ENCODE measurements at regions not wholly inside any gene's neighbourhood (a gene's known extent, or its start where the extent isn't known, plus 50 kb on each side); places are given as distances from the start of the nearest gene placed in this dataset.

DNA sequence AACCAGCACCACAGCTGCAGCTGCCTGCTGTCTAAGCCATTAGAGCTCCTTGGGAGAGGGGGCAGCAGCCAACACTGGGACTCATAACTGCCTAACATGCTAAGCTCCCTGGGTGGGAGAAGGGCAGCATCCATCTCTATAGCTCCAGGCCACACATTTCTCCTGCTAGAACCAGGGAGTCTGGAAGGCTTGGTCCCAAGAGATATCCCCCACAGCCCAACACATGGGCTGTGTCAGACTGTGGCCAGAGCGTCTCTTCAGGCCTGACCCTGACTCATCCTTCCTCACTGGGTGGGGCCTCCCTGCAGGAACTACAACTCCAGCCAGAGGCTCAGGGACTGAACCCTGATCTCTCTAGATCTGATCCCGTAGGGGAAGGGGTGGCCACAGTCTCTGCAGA is 411.1 kb downstream of the HDGFL1 start:
- TF ChIP-seq ZNF317 (CRISPR knock-in tag; IDR thresholded peaks at IDR 0.05), result no peak
- no peak for TF ChIP-seq ZNF20 (CRISPR knock-in tag; IDR thresholded peaks at IDR 0.05)
- TF ChIP-seq, protein P1, sequence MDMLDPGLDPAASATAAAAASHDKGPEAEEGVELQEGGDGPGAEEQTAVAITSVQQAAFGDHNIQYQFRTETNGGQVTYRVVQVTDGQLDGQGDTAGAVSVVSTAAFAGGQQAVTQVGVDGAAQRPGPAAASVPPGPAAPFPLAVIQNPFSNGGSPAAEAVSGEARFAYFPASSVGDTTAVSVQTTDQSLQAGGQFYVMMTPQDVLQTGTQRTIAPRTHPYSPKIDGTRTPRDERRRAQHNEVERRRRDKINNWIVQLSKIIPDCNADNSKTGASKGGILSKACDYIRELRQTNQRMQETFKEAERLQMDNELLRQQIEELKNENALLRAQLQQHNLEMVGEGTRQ (IDR thresholded peaks at IDR 0.05; ENCODE audit: low read depth, low read length), result no peak
- TF ChIP-seq, protein P1 (CRISPR knock-in tag; IDR thresholded peaks at IDR 0.05; ENCODE audit: borderline replicate concordance), result no peak
- TF ChIP-seq, protein P2, sequence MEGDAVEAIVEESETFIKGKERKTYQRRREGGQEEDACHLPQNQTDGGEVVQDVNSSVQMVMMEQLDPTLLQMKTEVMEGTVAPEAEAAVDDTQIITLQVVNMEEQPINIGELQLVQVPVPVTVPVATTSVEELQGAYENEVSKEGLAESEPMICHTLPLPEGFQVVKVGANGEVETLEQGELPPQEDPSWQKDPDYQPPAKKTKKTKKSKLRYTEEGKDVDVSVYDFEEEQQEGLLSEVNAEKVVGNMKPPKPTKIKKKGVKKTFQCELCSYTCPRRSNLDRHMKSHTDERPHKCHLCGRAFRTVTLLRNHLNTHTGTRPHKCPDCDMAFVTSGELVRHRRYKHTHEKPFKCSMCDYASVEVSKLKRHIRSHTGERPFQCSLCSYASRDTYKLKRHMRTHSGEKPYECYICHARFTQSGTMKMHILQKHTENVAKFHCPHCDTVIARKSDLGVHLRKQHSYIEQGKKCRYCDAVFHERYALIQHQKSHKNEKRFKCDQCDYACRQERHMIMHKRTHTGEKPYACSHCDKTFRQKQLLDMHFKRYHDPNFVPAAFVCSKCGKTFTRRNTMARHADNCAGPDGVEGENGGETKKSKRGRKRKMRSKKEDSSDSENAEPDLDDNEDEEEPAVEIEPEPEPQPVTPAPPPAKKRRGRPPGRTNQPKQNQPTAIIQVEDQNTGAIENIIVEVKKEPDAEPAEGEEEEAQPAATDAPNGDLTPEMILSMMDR (CRISPR knock-in tag; IDR thresholded peaks at IDR 0.05), result no peak
- TF ChIP-seq, protein P3, sequence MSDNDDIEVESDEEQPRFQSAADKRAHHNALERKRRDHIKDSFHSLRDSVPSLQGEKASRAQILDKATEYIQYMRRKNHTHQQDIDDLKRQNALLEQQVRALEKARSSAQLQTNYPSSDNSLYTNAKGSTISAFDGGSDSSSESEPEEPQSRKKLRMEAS (IDR thresholded peaks at IDR 0.05), result no peak
- TF ChIP-seq, protein P4, sequence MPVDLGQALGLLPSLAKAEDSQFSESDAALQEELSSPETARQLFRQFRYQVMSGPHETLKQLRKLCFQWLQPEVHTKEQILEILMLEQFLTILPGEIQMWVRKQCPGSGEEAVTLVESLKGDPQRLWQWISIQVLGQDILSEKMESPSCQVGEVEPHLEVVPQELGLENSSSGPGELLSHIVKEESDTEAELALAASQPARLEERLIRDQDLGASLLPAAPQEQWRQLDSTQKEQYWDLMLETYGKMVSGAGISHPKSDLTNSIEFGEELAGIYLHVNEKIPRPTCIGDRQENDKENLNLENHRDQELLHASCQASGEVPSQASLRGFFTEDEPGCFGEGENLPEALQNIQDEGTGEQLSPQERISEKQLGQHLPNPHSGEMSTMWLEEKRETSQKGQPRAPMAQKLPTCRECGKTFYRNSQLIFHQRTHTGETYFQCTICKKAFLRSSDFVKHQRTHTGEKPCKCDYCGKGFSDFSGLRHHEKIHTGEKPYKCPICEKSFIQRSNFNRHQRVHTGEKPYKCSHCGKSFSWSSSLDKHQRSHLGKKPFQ (CRISPR knock-in tag; IDR thresholded peaks at IDR 0.05; ENCODE audit: insufficient replicate concordance), result no peak
- no peak for TF ChIP-seq CHD4 (IDR thresholded peaks at IDR 0.05; ENCODE audit: borderline replicate concordance, low read length)
- no peak for TF ChIP-seq RFXANK (CRISPR knock-in tag; IDR thresholded peaks at IDR 0.05)
- no peak for TF ChIP-seq PHB2 (IDR thresholded peaks at IDR 0.05; ENCODE audit: partially characterized antibody)
- TF ChIP-seq RNF2 (conservative IDR thresholded peaks at IDR 0.05; ENCODE audit: low read depth), result no peak

All from HepG2 (cell line).